T1000 (cell line): ENCODE measurements at regions not wholly inside any gene's neighbourhood (a gene's known extent, or its start where the extent isn't known, plus 50 kb on each side); places are given as distances from the start of the nearest gene placed in this dataset.

Source experiments
- DNase-seq: peaks from one replicate; lab custom pipeline; 2025; ENCODE audit warnings: mixed read lengths; lab: John Stamatoyannopoulos, UW

GRCh38 chr21:25329227-25329825, 278.0 kb downstream of the MRPL39 start:
- no peak for DNase-seq

GRCh38 chr21:25328736-25329135, 278.5 kb downstream of the MRPL39 start:
- no peak for DNase-seq

- no peak for DNase-seq
These were observed 281.1 kb downstream of the MRPL39 start for GRCh38 chr21:25326181-25326580.

DNA sequence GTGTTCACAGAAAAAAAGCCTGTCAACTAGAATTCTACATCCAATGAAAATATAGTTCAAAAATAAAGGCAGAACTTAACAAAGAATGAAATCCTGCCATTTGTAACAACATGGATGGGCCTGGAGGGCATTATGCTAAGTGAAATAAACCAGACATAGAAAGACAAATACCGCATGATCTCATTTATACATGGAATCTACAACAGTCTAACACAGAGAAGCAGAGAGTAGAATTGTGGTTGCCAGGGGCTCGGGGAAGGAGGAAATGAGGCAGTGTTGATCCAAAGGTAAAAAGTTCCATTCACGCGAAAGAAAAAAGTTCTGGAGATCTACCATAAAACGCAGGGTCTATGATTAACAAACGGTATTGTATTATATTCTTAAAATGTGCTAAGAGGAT, 282.6 kb downstream of the MRPL39 start:
- DNase-seq = no peak

DNA sequence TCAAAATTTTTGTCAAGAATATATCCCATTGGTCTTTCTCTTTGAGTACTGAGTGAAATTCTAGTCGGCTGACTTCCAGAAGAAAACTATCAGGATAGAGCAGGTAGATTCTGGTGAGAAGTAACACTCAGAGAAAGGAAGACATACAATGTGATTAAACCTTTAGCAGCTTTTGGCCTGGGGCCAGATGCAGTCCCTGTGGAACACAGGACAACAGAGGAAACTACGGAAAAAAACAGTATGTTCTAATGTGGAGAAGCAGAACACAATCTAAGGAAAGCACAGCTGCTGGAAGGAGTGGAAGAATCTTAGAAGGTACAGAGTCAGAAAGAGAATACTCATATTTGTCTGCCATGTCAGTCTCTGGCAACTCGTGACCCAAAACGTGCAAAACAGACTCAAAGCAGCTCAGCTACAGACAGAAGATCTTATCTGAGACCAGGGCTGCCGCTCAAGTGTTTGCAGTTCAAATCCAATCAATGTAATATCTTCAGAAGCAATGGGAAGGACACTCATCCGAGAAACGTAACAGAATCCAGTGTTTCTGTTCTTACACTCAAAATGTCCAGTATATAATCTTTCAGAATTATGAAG, 283.8 kb downstream of the MRPL39 start:
- DNase-seq = no peak

- no peak for DNase-seq
These were observed 293.0 kb downstream of the MRPL39 start for GRCh38 chr21:25314247-25314646.

- DNase-seq = no peak
These were observed 293.5 kb downstream of the MRPL39 start for GRCh38 chr21:25313829-25314228.

DNA sequence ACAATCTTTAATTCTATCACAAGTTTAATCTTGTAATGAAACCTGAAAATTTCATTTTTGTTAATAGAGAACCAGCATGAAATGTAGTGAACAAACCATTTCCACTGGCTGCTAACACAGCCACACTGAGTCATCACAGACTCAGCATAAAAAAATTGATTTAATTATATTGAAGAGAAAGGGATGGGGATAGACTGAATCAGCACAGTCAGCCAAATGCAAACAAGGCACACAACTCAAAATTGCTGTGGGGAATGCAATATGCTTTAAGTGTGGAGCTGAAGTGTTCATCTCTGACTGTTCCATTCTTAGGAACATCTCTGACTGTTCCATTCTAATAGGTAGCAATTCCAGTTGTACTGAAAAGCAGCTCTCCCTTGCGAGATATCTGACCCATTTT, 299.8 kb downstream of the MRPL39 start:
- DNase-seq = no peak

DNA sequence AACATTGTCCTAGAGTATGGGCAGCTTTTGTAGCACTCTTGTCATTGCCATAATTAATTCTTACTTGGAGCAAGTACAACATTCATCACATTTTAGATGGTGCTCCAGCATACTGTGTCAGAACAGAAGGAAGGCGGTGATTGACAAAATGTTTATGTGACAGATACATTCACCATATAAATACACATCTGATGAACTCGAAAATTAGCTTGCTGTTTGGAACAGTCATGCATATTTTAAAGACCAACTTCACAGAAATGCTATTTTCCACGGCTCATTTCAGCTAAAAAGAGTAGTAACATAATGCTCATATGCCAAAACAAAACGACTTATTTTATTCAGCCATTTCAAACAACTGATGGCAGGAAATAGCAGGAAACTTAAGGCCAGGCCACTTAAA, 302.7 kb downstream of the MRPL39 start:
- DNase-seq = no peak

GRCh38 chr21:25300632-25301031, 306.6 kb downstream of the MRPL39 start:
- no peak for DNase-seq

DNA sequence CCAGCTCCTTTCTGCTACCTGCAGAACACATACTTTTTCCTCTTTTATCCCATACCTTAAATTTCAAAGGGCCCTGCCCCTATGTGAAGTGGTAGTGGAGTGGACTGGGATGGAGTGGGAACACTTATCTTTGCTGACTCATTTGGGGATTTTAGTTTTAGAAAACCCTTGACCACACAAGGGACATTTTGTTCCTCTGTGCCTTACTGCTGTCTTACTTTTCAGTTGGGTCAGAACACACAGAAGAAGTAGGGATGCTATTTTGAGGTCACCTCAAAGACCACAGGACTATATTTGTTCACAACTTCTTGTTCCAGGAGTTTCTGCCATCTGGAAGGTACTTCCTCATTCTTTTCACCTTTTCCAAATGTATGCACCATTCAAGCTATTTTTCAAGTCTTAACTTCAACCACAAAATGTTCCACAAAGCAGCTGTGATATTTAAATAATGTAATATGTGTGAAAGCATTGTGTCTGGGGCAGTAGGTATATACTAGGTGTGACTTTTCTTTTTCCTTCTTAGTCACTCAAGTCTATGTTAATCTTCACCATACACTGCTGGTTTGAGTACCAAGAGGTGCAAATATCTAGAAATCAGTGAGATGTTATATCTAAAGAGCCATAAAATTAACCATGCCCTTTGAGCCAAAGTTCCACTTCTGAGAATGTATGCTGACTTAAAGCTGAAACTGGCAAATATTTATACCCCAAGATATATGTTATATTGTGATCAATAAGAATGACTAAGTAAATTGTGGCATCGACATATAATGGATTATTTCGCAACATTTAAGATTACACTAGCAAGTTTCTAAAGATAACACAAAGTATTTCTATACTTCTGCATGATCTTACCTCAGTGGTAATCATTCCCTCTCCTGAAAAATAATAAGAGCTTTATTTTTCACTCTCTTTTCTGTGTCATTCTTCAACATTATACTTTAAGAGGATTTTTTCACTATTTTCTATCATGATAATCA, 308.5 kb downstream of the MRPL39 start:
- DNase-seq = no peak

DNA sequence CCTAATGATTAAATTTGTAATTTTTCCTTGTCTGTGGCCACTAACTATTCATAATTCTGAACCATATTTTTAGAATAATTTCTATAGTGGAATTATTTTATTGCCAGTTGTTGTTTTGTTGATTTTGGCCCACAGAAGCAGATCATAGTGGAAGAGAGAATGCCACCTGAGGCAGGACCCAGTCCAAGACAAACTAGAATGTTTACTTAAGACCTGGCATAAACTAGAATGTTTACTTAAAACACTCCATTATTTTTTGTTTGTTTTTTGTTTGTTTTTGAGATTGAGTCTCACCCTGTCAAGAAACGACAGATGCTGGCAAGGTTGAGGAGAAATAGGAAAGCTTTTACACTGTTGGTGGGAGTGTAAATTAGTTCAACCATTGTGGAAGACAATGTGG, 310.2 kb downstream of the MRPL39 start:
- DNase-seq = no peak

DNA sequence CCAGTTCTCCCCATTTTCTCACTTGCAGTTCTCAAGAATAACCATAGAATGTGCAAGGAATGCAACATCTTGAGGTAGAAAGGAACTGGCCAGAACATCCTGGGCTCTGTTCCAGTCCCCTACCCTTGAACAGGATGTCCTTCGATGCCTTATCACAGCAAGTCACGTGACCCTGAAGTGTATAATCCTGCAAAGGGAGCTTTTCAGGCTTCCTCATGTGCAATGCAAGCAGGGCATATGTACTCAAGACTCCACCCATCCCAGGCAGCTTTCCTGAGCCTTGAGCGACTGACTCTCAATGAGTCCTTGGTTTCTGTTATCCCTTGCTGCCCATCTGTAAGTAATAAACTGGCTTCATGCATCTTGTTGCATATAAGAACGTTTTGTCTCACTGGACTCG, 311.0 kb downstream of the MRPL39 start:
- DNase-seq = no peak

- DNase-seq = no peak
These were observed 314.9 kb downstream of the MRPL39 start for GRCh38 chr21:25292396-25292795.

GRCh38 chr21:25283720-25284119, 323.6 kb downstream of the MRPL39 start:
- DNase-seq = no peak

GRCh38 chr21:25281134-25281533, 326.1 kb downstream of the MRPL39 start:
- DNase-seq = no peak

- no peak for DNase-seq
These were observed 327.2 kb downstream of the MRPL39 start for GRCh38 chr21:25280061-25280460.

GRCh38 chr21:25273959-25274358, 333.3 kb downstream of the MRPL39 start:
- no peak for DNase-seq

GRCh38 chr21:25254491-25255174, 352.6 kb downstream of the MRPL39 start:
- DNase-seq = no peak

DNA sequence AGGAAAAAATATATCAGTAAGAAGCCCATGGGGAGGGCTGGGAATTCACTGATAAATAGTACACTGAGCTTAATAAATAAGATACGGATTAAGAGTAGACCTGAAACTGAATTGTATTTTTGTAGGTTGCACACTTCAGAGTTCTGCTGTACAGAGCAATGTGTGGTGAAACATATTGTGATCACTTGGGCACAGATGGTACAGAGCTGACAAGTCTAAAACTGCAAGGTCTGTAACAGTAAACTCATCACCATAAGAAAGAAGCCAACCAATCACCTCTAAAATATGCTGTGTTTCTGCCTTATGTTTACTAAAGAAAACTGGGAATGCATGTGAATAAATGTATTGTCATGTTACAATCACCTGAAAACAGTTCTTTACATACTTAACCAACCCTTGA, 360.7 kb downstream of the MRPL39 start:
- DNase-seq = no peak

DNA sequence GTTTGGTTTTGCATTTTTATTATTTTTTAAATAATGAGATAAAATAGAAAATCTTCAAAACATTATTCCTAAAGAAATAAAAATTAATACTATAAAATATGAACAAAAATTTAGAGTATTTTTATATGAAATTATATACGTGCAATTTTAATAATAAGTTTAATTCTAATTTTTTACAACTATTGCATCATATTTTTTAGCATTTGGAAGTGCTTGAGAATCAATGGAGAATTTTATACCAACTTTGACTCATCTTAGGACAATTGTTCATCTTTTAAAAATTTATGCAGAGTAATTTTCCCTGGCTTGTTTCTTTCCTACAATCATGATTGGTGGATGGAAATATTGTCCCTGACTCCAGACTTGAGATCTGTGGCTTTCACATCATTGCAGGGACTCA, 362.5 kb downstream of the MRPL39 start:
- no peak for DNase-seq

GRCh38 chr21:25243808-25244207, 363.5 kb downstream of the MRPL39 start:
- no peak for DNase-seq
